ENCODE measurements at regions not wholly inside any gene's neighbourhood (a gene's known extent, or its start where the extent isn't known, plus 50 kb on each side); places are given as distances from the start of the nearest gene placed in this dataset.
"Not testable (repeated sequence)": the region's sequence is repeated elsewhere in the genome, so short reads cannot be mapped to it uniquely, and the experiment has no call there.

DNA sequence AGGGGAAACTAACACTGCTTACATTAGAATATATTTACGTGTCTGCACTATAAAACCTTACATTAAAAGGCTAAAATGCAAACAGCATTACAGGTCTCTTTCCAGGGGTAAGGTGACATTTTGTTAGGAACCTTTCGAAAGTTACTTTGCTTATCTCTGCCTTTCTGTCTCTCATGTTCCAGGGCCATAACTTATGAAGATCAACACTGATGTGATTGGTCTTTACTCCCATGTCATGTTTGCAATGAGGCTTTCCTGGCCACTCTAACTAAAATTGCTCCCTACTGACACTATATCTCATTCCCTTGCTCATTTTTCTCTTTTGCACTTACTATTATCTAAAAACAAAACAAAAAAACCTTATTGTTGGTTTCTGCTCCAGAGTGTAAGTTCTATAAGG lies 119.0 kb downstream of the JRKL start:
- H3K4me3 ChIP-seq (ENCODE audit: low read length): no peak overlapping the region
- no peaks in the 10 kb centered on the region for H3K9me3 ChIP-seq (ENCODE audit: control insufficient read depth, low read depth, low read length)
- DNase-seq: no peak
- no peak overlapping the region for H3K27ac ChIP-seq (ENCODE audit: low read length)
- no peaks in the 10 kb centered on the region for H3K4me1 ChIP-seq (ENCODE audit: control insufficient read depth, insufficient read depth, low read length)
- H3K27me3 ChIP-seq (ENCODE audit: control insufficient read depth, insufficient read depth, low read length): no peaks in the 10 kb centered on the region
- no peaks in the 10 kb centered on the region for H3K36me3 ChIP-seq (ENCODE audit: control insufficient read depth, insufficient read depth, low read length)
- no CpG with 5 or more reads among the region's 2 CpGs for WGBS (ENCODE audit: insufficient coverage, low lambda C conversion rate)

DNA sequence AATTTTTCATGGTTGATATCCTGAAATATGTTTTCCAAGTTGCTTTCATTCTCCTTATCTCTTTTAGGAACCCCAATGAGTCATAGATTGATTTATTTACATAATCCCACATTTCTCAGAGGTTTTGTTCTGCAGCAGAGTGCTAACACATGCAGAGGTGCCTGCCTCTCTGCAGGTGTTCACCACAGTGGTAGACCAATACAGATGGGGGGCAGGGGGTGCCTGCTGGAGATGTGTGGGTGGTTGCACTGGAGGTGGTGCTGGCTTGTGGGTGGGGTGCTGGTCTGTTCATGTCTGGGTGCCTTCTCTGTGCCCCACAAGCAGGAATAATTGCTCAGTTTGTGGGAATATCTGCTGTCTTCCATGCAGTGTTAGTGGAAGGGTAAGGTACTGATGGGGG lies 131.1 kb downstream of the JRKL start:
- Histone ChIP-seq H3K27me3 (ENCODE audit: control insufficient read depth, insufficient read depth, low read length) (no peaks in the 10 kb centered on the region), H3K4me3 (ENCODE audit: low read length) (no peak overlapping the region), H3K27ac (ENCODE audit: low read length) (no peak overlapping the region), H3K36me3 (ENCODE audit: control insufficient read depth, insufficient read depth, low read length) (no peaks in the 10 kb centered on the region), H3K9me3 (ENCODE audit: control insufficient read depth, low read depth, low read length) (no peaks in the 10 kb centered on the region), H3K4me1 (ENCODE audit: control insufficient read depth, insufficient read depth, low read length) (no peaks in the 10 kb centered on the region)
- DNase-seq: no peak

- WGBS (ENCODE audit: insufficient coverage, low lambda C conversion rate): 71% methylated on average over 1 of the region's 2 CpGs
- Histone ChIP-seq H3K36me3 (ENCODE audit: control insufficient read depth, insufficient read depth, low read length) (no peaks in the 10 kb centered on the region), H3K9me3 (ENCODE audit: control insufficient read depth, low read depth, low read length) (no peaks in the 10 kb centered on the region), H3K27ac (ENCODE audit: low read length) (no peak overlapping the region), H3K4me3 (ENCODE audit: low read length) (no peak overlapping the region), H3K4me1 (ENCODE audit: control insufficient read depth, insufficient read depth, low read length) (no peaks in the 10 kb centered on the region), H3K27me3 (ENCODE audit: control insufficient read depth, insufficient read depth, low read length) (no peaks in the 10 kb centered on the region)
- DNase-seq: no peak
Observed at GRCh38 chr11:96523656-96524055, 133.8 kb downstream of the JRKL start.

GRCh38 chr11:96524475-96524874 lies 134.7 kb downstream of the JRKL start:
- Histone ChIP-seq H3K27ac (ENCODE audit: low read length) (no peak overlapping the region), H3K9me3 (ENCODE audit: control insufficient read depth, low read depth, low read length) (peaks cover 4% of the 10 kb centered on the region), H3K4me3 (ENCODE audit: low read length) (no peak overlapping the region), H3K4me1 (ENCODE audit: control insufficient read depth, insufficient read depth, low read length) (no peaks in the 10 kb centered on the region), H3K36me3 (ENCODE audit: control insufficient read depth, insufficient read depth, low read length) (no peaks in the 10 kb centered on the region), H3K27me3 (ENCODE audit: control insufficient read depth, insufficient read depth, low read length) (no peaks in the 10 kb centered on the region)
- no peak for DNase-seq
- no CpG with 5 or more reads among the region's 1 CpG for WGBS (ENCODE audit: insufficient coverage, low lambda C conversion rate)

DNA sequence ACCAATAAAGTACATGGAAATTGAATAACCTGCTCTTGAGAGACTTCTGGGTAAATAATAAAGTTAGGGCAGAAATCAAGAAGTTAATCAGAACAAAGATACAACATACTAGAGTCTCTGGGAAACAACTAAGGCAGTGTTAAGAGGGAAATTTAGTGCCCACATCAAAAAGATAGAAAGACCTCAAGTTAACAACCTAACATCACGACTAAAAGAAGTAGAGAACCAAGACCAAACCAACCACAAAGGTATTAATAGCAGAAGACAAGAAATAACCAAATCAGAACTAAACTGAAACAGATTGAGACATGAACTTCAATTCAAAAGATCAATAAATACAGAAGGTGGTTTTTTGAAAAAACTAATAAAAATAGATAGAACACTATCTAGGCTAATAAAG lies 140.7 kb downstream of the JRKL start:
- WGBS (ENCODE audit: insufficient coverage, low lambda C conversion rate): 56% methylated on average over 1 of the region's 1 CpG
- Histone ChIP-seq H3K27ac (ENCODE audit: low read length) (no peak overlapping the region), H3K4me1 (ENCODE audit: control insufficient read depth, insufficient read depth, low read length) (no peaks in the 10 kb centered on the region), H3K4me3 (ENCODE audit: low read length) (no peak overlapping the region), H3K9me3 (ENCODE audit: control insufficient read depth, low read depth, low read length) (peaks cover 4% of the 10 kb centered on the region), H3K36me3 (ENCODE audit: control insufficient read depth, insufficient read depth, low read length) (no peaks in the 10 kb centered on the region), H3K27me3 (ENCODE audit: control insufficient read depth, insufficient read depth, low read length) (no peaks in the 10 kb centered on the region)
- DNase-seq: no peak

- no peaks in the 10 kb centered on the region for H3K9me3 ChIP-seq (ENCODE audit: control insufficient read depth, low read depth, low read length)
- H3K36me3 ChIP-seq (ENCODE audit: control insufficient read depth, insufficient read depth, low read length): no peaks in the 10 kb centered on the region
- no CpG with 5 or more reads among the region's 4 CpGs for WGBS (ENCODE audit: insufficient coverage, low lambda C conversion rate)
- no peaks in the 10 kb centered on the region for H3K27me3 ChIP-seq (ENCODE audit: control insufficient read depth, insufficient read depth, low read length)
- H3K4me1 ChIP-seq (ENCODE audit: control insufficient read depth, insufficient read depth, low read length): no peaks in the 10 kb centered on the region
- DNase-seq: no peak
- no peak overlapping the region for H3K4me3 ChIP-seq (ENCODE audit: low read length)
- no peak overlapping the region for H3K27ac ChIP-seq (ENCODE audit: low read length)
Observed at GRCh38 chr11:96538104-96538503, 148.3 kb downstream of the JRKL start.

DNA sequence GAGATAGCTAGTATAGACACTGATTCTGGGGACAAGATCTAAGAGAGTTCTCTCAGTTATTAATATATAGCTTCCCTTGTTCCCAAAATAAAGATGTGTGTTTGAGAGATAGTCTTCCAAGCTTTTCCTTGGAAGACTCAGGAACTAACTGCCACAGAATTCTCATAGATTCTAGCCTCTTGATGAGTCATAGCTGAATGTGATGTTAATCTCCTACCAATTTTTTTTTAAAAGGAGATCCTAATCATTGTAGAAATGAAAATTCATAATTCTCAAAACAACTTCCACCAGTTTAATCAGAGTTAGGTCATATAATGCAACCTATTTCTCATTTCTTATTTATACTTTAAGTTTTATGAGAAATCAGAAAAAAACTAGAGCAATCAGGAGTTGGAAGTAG lies 148.8 kb downstream of the JRKL start:
- H3K9me3 ChIP-seq (ENCODE audit: control insufficient read depth, low read depth, low read length): no peaks in the 10 kb centered on the region
- H3K27me3 ChIP-seq (ENCODE audit: control insufficient read depth, insufficient read depth, low read length): no peaks in the 10 kb centered on the region
- no peak overlapping the region for H3K4me3 ChIP-seq (ENCODE audit: low read length)
- H3K36me3 ChIP-seq (ENCODE audit: control insufficient read depth, insufficient read depth, low read length): no peaks in the 10 kb centered on the region
- no peak for DNase-seq
- no peak overlapping the region for H3K27ac ChIP-seq (ENCODE audit: low read length)
- H3K4me1 ChIP-seq (ENCODE audit: control insufficient read depth, insufficient read depth, low read length): no peaks in the 10 kb centered on the region

DNA sequence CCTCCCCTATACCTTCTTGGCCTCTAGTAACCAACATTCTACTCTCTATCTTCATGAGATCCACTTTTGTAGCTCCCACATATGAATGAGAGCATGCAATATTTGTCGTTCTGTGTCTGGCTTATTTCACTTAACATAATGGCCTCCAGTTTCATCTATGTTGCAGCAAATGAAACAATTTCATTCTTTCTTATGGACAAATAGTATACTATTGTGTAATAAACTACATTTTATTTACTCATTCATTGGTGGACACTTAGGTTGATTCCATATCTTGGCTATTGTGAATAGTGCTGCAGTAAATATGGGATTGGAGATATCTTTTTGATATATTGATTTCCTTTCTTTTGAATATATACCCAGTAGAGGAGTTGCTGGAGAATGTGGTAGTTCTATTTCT lies 151.1 kb downstream of the JRKL start:
- H3K27me3 ChIP-seq (ENCODE audit: control insufficient read depth, insufficient read depth, low read length): no peaks in the 10 kb centered on the region
- H3K4me3 ChIP-seq (ENCODE audit: low read length): no peak overlapping the region
- DNase-seq: no peak
- H3K9me3 ChIP-seq (ENCODE audit: control insufficient read depth, low read depth, low read length): no peaks in the 10 kb centered on the region
- WGBS (ENCODE audit: insufficient coverage, low lambda C conversion rate): no CpG with 5 or more reads among the region's 1 CpG
- no peaks in the 10 kb centered on the region for H3K36me3 ChIP-seq (ENCODE audit: control insufficient read depth, insufficient read depth, low read length)
- no peaks in the 10 kb centered on the region for H3K4me1 ChIP-seq (ENCODE audit: control insufficient read depth, insufficient read depth, low read length)
- H3K27ac ChIP-seq (ENCODE audit: low read length): no peak overlapping the region

DNA sequence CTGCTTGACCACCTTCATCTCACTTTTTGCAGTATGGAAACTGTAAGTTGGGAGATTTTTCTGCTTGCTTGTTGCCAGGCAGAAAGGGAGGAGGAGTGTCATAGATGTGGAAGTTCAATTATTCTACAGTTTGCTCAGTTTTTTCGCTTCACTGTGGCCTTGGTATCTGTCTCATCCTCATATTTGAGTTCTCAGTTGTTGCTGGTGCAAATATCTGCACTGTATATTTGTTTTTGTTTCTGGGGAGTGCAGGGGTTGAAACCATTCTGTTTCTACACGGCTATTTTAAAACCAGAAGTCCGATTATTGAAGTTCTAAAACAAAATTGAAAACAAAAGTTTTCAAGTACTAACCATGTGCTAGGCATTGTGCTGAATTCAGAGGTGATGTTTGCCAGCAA lies 153.4 kb downstream of the JRKL start:
- H3K4me3 ChIP-seq (ENCODE audit: low read length): no peak overlapping the region
- 88% methylated on average over 1 of the region's 3 CpGs for WGBS (ENCODE audit: insufficient coverage, low lambda C conversion rate)

DNA sequence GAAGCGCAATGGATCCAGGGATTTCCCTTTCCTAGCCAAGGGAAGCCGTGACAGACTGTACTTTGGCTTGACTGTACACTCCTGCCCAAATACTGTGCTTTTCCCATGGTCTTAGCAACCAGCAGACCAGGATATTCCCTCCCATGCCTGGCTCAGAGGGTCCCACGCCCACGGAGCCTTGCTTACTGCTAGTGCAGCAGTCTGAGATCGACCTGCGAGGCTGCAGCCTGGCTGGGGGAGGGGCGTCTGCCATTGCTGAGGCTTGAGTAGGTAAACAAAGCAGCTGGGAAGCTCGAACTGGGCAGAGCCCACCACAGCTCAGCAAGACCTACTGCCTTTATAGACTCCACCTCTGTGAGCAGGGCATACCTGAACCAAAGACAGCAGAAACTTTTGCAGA lies 155.4 kb downstream of the JRKL start:
- no CpG with 5 or more reads among the region's 8 CpGs for WGBS (ENCODE audit: insufficient coverage, low lambda C conversion rate)
- not testable (repeated sequence) for H3K27me3 ChIP-seq (ENCODE audit: control insufficient read depth, insufficient read depth, low read length); H3K4me3 ChIP-seq (ENCODE audit: low read length); DNase-seq; H3K9me3 ChIP-seq (ENCODE audit: control insufficient read depth, low read depth, low read length); H3K4me1 ChIP-seq (ENCODE audit: control insufficient read depth, insufficient read depth, low read length); H3K36me3 ChIP-seq (ENCODE audit: control insufficient read depth, insufficient read depth, low read length); H3K27ac ChIP-seq (ENCODE audit: low read length)

More for the DNA sequence above, 153.4 kb downstream of the JRKL start:
- no peak overlapping the region for H3K27ac ChIP-seq (ENCODE audit: low read length)
- H3K27me3 ChIP-seq (ENCODE audit: control insufficient read depth, insufficient read depth, low read length): no peaks in the 10 kb centered on the region
- no peaks in the 10 kb centered on the region for H3K36me3 ChIP-seq (ENCODE audit: control insufficient read depth, insufficient read depth, low read length)
- no peak for DNase-seq
- H3K4me1 ChIP-seq (ENCODE audit: control insufficient read depth, insufficient read depth, low read length): no peaks in the 10 kb centered on the region
- H3K9me3 ChIP-seq (ENCODE audit: control insufficient read depth, low read depth, low read length): no peaks in the 10 kb centered on the region

DNA sequence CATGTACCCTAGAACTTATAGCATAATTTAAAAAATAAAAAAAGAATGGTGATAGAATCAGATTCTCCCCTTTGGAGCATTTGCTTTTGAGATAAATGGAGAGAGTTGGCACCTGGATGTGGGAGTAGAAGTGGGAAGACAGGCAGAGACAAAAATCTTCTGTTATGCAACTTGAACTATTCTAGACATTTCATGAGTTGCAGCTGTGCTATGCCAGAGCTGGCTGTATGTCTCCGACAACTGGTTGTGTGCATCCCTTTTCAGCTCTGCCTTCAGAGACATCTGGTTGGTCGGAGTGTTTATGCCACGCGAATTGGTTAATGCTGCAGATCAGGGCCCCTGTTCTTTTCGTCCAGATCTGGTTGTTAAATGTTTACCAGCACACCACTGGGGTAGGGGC lies 161.3 kb downstream of the JRKL start:
- no peaks in the 10 kb centered on the region for H3K4me1 ChIP-seq (ENCODE audit: control insufficient read depth, insufficient read depth, low read length)
- no peaks in the 10 kb centered on the region for H3K9me3 ChIP-seq (ENCODE audit: control insufficient read depth, low read depth, low read length)
- no peak overlapping the region for H3K27ac ChIP-seq (ENCODE audit: low read length)
- no peak overlapping the region for H3K4me3 ChIP-seq (ENCODE audit: low read length)
- H3K36me3 ChIP-seq (ENCODE audit: control insufficient read depth, insufficient read depth, low read length): no peaks in the 10 kb centered on the region
- no peak for DNase-seq
- no peaks in the 10 kb centered on the region for H3K27me3 ChIP-seq (ENCODE audit: control insufficient read depth, insufficient read depth, low read length)
- WGBS (ENCODE audit: insufficient coverage, low lambda C conversion rate): no CpG with 5 or more reads among the region's 5 CpGs

All from large intestine (tissue), 3 donors.